Pons (tissue), 1 donor: ENCODE measurements at regions not wholly inside any gene's neighbourhood (a gene's known extent, or its start where the extent isn't known, plus 50 kb on each side); places are given as distances from the start of the nearest gene placed in this dataset.

Source experiments
- DNase-seq: peaks from one replicate; pipeline ENCODE4 v3.0.0-alpha.2; 2016; ENCODE audit warnings: low spot score

GRCh38 chr15:93278006-93278405 is 189.0 kb upstream of the RGMA start:
- DNase-seq, result no peak

- no peak for DNase-seq
Measured at GRCh38 chr15:93274257-93274656, 185.2 kb upstream of the RGMA start.

- no peak for DNase-seq
Measured at GRCh38 chr15:93271871-93272270, 182.9 kb upstream of the RGMA start.

GRCh38 chr15:93270937-93271467 is 182.0 kb upstream of the RGMA start:
- DNase-seq, result no peak

GRCh38 chr15:93268066-93268465 is 179.1 kb upstream of the RGMA start:
- no peak for DNase-seq

GRCh38 chr15:93266291-93266690 is 177.3 kb upstream of the RGMA start:
- no peak for DNase-seq

GRCh38 chr15:93265111-93265556 is 176.1 kb upstream of the RGMA start:
- no peak for DNase-seq

- no peak for DNase-seq
Measured at GRCh38 chr15:93261845-93262244, 172.8 kb upstream of the RGMA start.

GRCh38 chr15:93257920-93258319 is 168.9 kb upstream of the RGMA start:
- DNase-seq, result no peak

- DNase-seq, result no peak
Measured at GRCh38 chr15:93253681-93254080, 164.7 kb upstream of the RGMA start.

- DNase-seq, result no peak
Measured at GRCh38 chr15:93252780-93253179, 163.8 kb upstream of the RGMA start.

GRCh38 chr15:93250950-93251349 is 161.9 kb upstream of the RGMA start:
- DNase-seq, result no peak

GRCh38 chr15:93250209-93250608 is 161.2 kb upstream of the RGMA start:
- no peak for DNase-seq

- DNase-seq, result no peak
Measured at GRCh38 chr15:93249623-93250022, 160.6 kb upstream of the RGMA start.

GRCh38 chr15:93247466-93248121 is 158.6 kb upstream of the RGMA start:
- DNase-seq, result no peak

- no peak for DNase-seq
Measured at GRCh38 chr15:93246266-93247242, 157.5 kb upstream of the RGMA start.

- no peak for DNase-seq
Measured at GRCh38 chr15:93245661-93246042, 156.6 kb upstream of the RGMA start.

GRCh38 chr15:93244696-93245660 is 156.0 kb upstream of the RGMA start:
- DNase-seq, result no peak

- no peak for DNase-seq
Measured at GRCh38 chr15:93243573-93243972, 154.6 kb upstream of the RGMA start.

- DNase-seq, result no peak
Measured at GRCh38 chr15:93241696-93242585, 152.9 kb upstream of the RGMA start.

- no peak for DNase-seq
Measured at GRCh38 chr15:93239993-93240392, 151.0 kb upstream of the RGMA start.
